HG03565 (cell line): ENCODE measurements at regions not wholly inside any gene's neighbourhood (a gene's known extent, or its start where the extent isn't known, plus 50 kb on each side); places are given as distances from the start of the nearest gene placed in this dataset.

Experiments
- ATAC-seq: cut with Tn5 transposase; IDR thresholded peaks from one replicate; pipeline ENCODE4 v1.9.1; 2021; ENCODE audit warnings: mild to moderate bottlenecking, moderate library complexity; ENCODE audit not compliant: unreplicated experiment

GRCh38 chr4:62288808-62289541 lies 1088.8 kb downstream of the ADGRL3 start:
- no peak for ATAC-seq

GRCh38 chr4:62285026-62285425 lies 1084.9 kb downstream of the ADGRL3 start:
- ATAC-seq, result no peak

GRCh38 chr4:62279689-62280088 lies 1079.6 kb downstream of the ADGRL3 start:
- ATAC-seq, result no peak

- ATAC-seq, result no peak
These were observed 1075.3 kb downstream of the ADGRL3 start for GRCh38 chr4:62275470-62275869.

GRCh38 chr4:62274782-62275181 lies 1074.7 kb downstream of the ADGRL3 start:
- ATAC-seq, result no peak

- no peak for ATAC-seq
These were observed 1071.0 kb downstream of the ADGRL3 start for GRCh38 chr4:62271107-62271506.

- ATAC-seq, result no peak
These were observed 1069.8 kb downstream of the ADGRL3 start for GRCh38 chr4:62269918-62270317.

GRCh38 chr4:62263454-62263853 lies 1063.3 kb downstream of the ADGRL3 start:
- ATAC-seq, result no peak

GRCh38 chr4:62262676-62263075 lies 1062.5 kb downstream of the ADGRL3 start:
- no peak for ATAC-seq

GRCh38 chr4:62260254-62260653 lies 1060.1 kb downstream of the ADGRL3 start:
- no peak for ATAC-seq

GRCh38 chr4:62256479-62256878 lies 1056.4 kb downstream of the ADGRL3 start:
- no peak for ATAC-seq

GRCh38 chr4:62252728-62253127 lies 1052.6 kb downstream of the ADGRL3 start:
- no peak for ATAC-seq

- ATAC-seq, result no peak
These were observed 1050.0 kb downstream of the ADGRL3 start for GRCh38 chr4:62250100-62250499.

- no peak for ATAC-seq
These were observed 1043.8 kb downstream of the ADGRL3 start for GRCh38 chr4:62243895-62244294.

- no peak for ATAC-seq
These were observed 1035.8 kb downstream of the ADGRL3 start for GRCh38 chr4:62235911-62236310.

GRCh38 chr4:62232814-62233213 lies 1032.7 kb downstream of the ADGRL3 start:
- ATAC-seq, result no peak

- no peak for ATAC-seq
These were observed 1031.9 kb downstream of the ADGRL3 start for GRCh38 chr4:62231994-62232393.

GRCh38 chr4:62226082-62226481 lies 1026.0 kb downstream of the ADGRL3 start:
- ATAC-seq, result no peak

- no peak for ATAC-seq
These were observed 1022.0 kb downstream of the ADGRL3 start for GRCh38 chr4:62222121-62222520.

GRCh38 chr4:62210486-62210885 lies 1010.4 kb downstream of the ADGRL3 start:
- ATAC-seq, result no peak

- no peak for ATAC-seq
These were observed 1009.8 kb downstream of the ADGRL3 start for GRCh38 chr4:62209757-62210485.

GRCh38 chr4:62208921-62209320 lies 1008.8 kb downstream of the ADGRL3 start:
- no peak for ATAC-seq
